NOMO-1 treated with dmso at 0.1 percent for 144 hours (cell line): ENCODE measurements at regions not wholly inside any gene's neighbourhood (a gene's known extent, or its start where the extent isn't known, plus 50 kb on each side); places are given as distances from the start of the nearest gene placed in this dataset.

Source experiments
- DNase-seq: peaks from one replicate; lab custom pipeline; 2025; ENCODE audit not compliant: unreplicated experiment; lab: John Stamatoyannopoulos, UW

GRCh38 chr22:27454807-27455450, 346.6 kb downstream of the MN1 start:
- DNase-seq: no peak

GRCh38 chr22:27455526-27455925, 346.0 kb downstream of the MN1 start:
- no peak for DNase-seq

GRCh38 chr22:27456696-27457503, 344.7 kb downstream of the MN1 start:
- no peak for DNase-seq

- no peak for DNase-seq
Observed at GRCh38 chr22:27459999-27460398, 341.6 kb downstream of the MN1 start.

GRCh38 chr22:27460591-27461347, 340.8 kb downstream of the MN1 start:
- no peak for DNase-seq

GRCh38 chr22:27461470-27461869, 340.1 kb downstream of the MN1 start:
- DNase-seq: no peak

- DNase-seq: no peak
Observed at GRCh38 chr22:27462190-27462589, 339.4 kb downstream of the MN1 start.

- DNase-seq: no peak
Observed at GRCh38 chr22:27463121-27463660, 338.4 kb downstream of the MN1 start.

- no peak for DNase-seq
Observed at GRCh38 chr22:27466229-27466628, 335.3 kb downstream of the MN1 start.

- DNase-seq: no peak
Observed at GRCh38 chr22:27466778-27467438, 334.6 kb downstream of the MN1 start.

- no peak for DNase-seq
Observed at GRCh38 chr22:27467711-27468110, 333.8 kb downstream of the MN1 start.

- no peak for DNase-seq
Observed at GRCh38 chr22:27468712-27469111, 332.8 kb downstream of the MN1 start.

GRCh38 chr22:27470169-27470772, 331.3 kb downstream of the MN1 start:
- no peak for DNase-seq

GRCh38 chr22:27472975-27473374, 328.6 kb downstream of the MN1 start:
- no peak for DNase-seq

GRCh38 chr22:27473533-27473932, 328.0 kb downstream of the MN1 start:
- DNase-seq: no peak

- DNase-seq: no peak
Observed at GRCh38 chr22:27474112-27474571, 327.4 kb downstream of the MN1 start.

GRCh38 chr22:27474711-27475547, 326.6 kb downstream of the MN1 start:
- DNase-seq: no peak

- DNase-seq: no peak
Observed at GRCh38 chr22:27475548-27475897, 326.0 kb downstream of the MN1 start.

- DNase-seq: no peak
Observed at GRCh38 chr22:27476318-27476717, 325.2 kb downstream of the MN1 start.

GRCh38 chr22:27476729-27477128, 324.8 kb downstream of the MN1 start:
- DNase-seq: no peak
